H9 (cell line): ENCODE measurements at regions not wholly inside any gene's neighbourhood (a gene's known extent, or its start where the extent isn't known, plus 50 kb on each side); places are given as distances from the start of the nearest gene placed in this dataset.

ENCODE experiments used
- DNase-seq: peaks from one replicate; pipeline ENCODE4 v3.0.0-alpha.2; 2017
- H2AFZ ChIP-seq: one replicate; pipeline ENCODE4 v1.6.1; 2013; ENCODE audit warnings: mild to moderate bottlenecking, low read length, control low read depth, moderate library complexity
- H2AK5ac ChIP-seq: 2 replicates; pipeline ENCODE4 v1.6.1; 2013; ENCODE audit warnings: low read length, control low read depth, mixed read lengths; ENCODE audit not compliant: insufficient read length
- H2BK120ac ChIP-seq: one replicate; pipeline ENCODE4 v1.6.1; 2013; ENCODE audit warnings: low read depth, mild to moderate bottlenecking, low read length, control low read depth, inconsistent platforms; ENCODE audit not compliant: poor library complexity, severe bottlenecking
- H2BK12ac ChIP-seq: 2 replicates; pipeline ENCODE4 v1.6.1; 2013; ENCODE audit warnings: low read length, control low read depth, mixed read lengths, low read depth; ENCODE audit not compliant: insufficient read length
- H2BK15ac ChIP-seq: 2 replicates; pipeline ENCODE4 v1.6.1; 2013; ENCODE audit warnings: low read depth, low read length, control low read depth
- H2BK20ac ChIP-seq: one replicate; pipeline ENCODE4 v1.6.1; 2013; ENCODE audit warnings: low read depth, mild to moderate bottlenecking, low read length, control low read depth, inconsistent platforms; ENCODE audit not compliant: poor library complexity, severe bottlenecking
- H2BK5ac ChIP-seq: 2 replicates; pipeline ENCODE4 v1.6.1; 2013; ENCODE audit warnings: low read length, control low read depth, mixed read lengths; ENCODE audit not compliant: insufficient read length
- H3K14ac ChIP-seq: 2 replicates; pipeline ENCODE4 v1.6.1; 2013; ENCODE audit warnings: low read length, control low read depth; ENCODE audit not compliant: insufficient read depth
- H3K18ac ChIP-seq: 2 replicates; pipeline ENCODE4 v1.6.1; 2013; ENCODE audit warnings: low read depth, mild to moderate bottlenecking, mixed read lengths, low read length, control low read depth; ENCODE audit not compliant: insufficient read length
- H3K23ac ChIP-seq: 2 replicates; pipeline ENCODE4 v1.6.1; 2013; ENCODE audit warnings: low read length, control low read depth, mixed read lengths, low read depth; ENCODE audit not compliant: insufficient read length
- H3K23me2 ChIP-seq: 2 replicates; pipeline ENCODE4 v1.6.1; 2013; ENCODE audit warnings: low read depth, mild to moderate bottlenecking, mixed read lengths, low read length, control low read depth; ENCODE audit not compliant: insufficient read length, poor library complexity, severe bottlenecking
- H3K27ac ChIP-seq: 2 replicates; pipeline ENCODE4 v1.5.1; 2013; ENCODE audit warnings: low read length, control low read depth, mixed read lengths, low read depth; ENCODE audit not compliant: insufficient read length
- H3K27me3 ChIP-seq: 2 replicates; pipeline ENCODE4 v1.6.1; 2013; ENCODE audit warnings: low read length, control low read depth, inconsistent platforms; ENCODE audit not compliant: insufficient read depth
- H3K4ac ChIP-seq: 2 replicates; pipeline ENCODE4 v1.6.1; 2013; ENCODE audit warnings: low read depth, mild to moderate bottlenecking, control low read depth, inconsistent platforms, low read length, moderate library complexity
- H3K4me1 ChIP-seq: 2 replicates; pipeline ENCODE4 v1.6.1; 2013; ENCODE audit warnings: low read length, control low read depth, inconsistent platforms; ENCODE audit not compliant: insufficient read depth
- H3K4me2 ChIP-seq: 2 replicates; pipeline ENCODE4 v1.6.1; 2013; ENCODE audit warnings: low read length, control low read depth, mixed read lengths; ENCODE audit not compliant: insufficient read length, insufficient read depth
- H3K56ac ChIP-seq: 2 replicates; pipeline ENCODE4 v1.6.1; 2013; ENCODE audit warnings: low read depth, mild to moderate bottlenecking, mixed read lengths, low read length, control low read depth; ENCODE audit not compliant: insufficient read length
- H3K79me1 ChIP-seq: 2 replicates; pipeline ENCODE4 v1.6.1; 2013; ENCODE audit warnings: low read depth, mild to moderate bottlenecking, moderate library complexity, low read length, control low read depth, inconsistent platforms; ENCODE audit not compliant: insufficient read depth, poor library complexity, severe bottlenecking
- H3K79me2 ChIP-seq: 2 replicates; pipeline ENCODE4 v1.6.1; 2013; ENCODE audit warnings: low read length, control low read depth, inconsistent platforms; ENCODE audit not compliant: insufficient read depth
- H3K9ac ChIP-seq: 2 replicates; pipeline ENCODE4 v1.6.1; 2013; ENCODE audit warnings: low read length, control low read depth, mixed read lengths; ENCODE audit not compliant: insufficient read length; ENCODE audit errors: extremely low read depth
- H3K9me3 ChIP-seq: one replicate; pipeline ENCODE4 v1.6.1; 2013; ENCODE audit warnings: low read depth, low read length, inconsistent platforms; ENCODE audit not compliant: control insufficient read depth
- H3T11ph ChIP-seq: one replicate; pipeline ENCODE4 v1.6.1; 2013; ENCODE audit warnings: mild to moderate bottlenecking, low read length, control low read depth, inconsistent platforms
- H4K20me1 ChIP-seq: one replicate; pipeline ENCODE4 v1.6.1; 2013; ENCODE audit not compliant: control insufficient read depth, insufficient read length, insufficient read depth
- H4K5ac ChIP-seq: 2 replicates; pipeline ENCODE4 v1.6.1; 2013; ENCODE audit warnings: low read depth, mild to moderate bottlenecking, mixed read lengths, low read length, control low read depth; ENCODE audit not compliant: insufficient read length
- H4K8ac ChIP-seq: replicated peaks from 2 replicates; pipeline ENCODE4 v1.6.1; 2013; ENCODE audit warnings: low read length, control low read depth, mixed read lengths, low read depth; ENCODE audit not compliant: insufficient read length
- H4K91ac ChIP-seq: 2 replicates; pipeline ENCODE4 v1.6.1; 2013; ENCODE audit warnings: low read depth, mild to moderate bottlenecking, moderate library complexity, mixed read lengths, low read length, control low read depth; ENCODE audit not compliant: insufficient read length
- H3K27ac Mint-ChIP-seq, 3 experiments: 2 replicates in 2 of 3; 3 replicates in 1 of 3; pipeline ENCODE4 v1.8.0; 2020 to 2021; ENCODE audit warnings: mixed read lengths in 3 of 3, mild to moderate bottlenecking in 1 of 3, moderate library complexity in 1 of 3
- H3K27me3 Mint-ChIP-seq: 2 replicates; pipeline ENCODE4 v1.8.0; 2021; ENCODE audit warnings: low read depth, mild to moderate bottlenecking, moderate library complexity, mixed read lengths
- H3K36me3 Mint-ChIP-seq, 3 experiments: 2 replicates in 2 of 3; 3 replicates in 1 of 3; pipeline ENCODE4 v1.8.0; 2020 to 2021; ENCODE audit warnings: low read depth in 3 of 3, mixed read lengths in 3 of 3; ENCODE audit not compliant: insufficient read depth in 1 of 3
- H3K4me1 Mint-ChIP-seq, 2 experiments: 2 replicates each; pipeline ENCODE4 v1.8.0; 2020; ENCODE audit warnings: mixed read lengths in 2 of 2
- H3K4me3 Mint-ChIP-seq, 2 experiments: 2 replicates in 1 of 2; 3 replicates in 1 of 2; pipeline ENCODE4 v1.8.0; 2020 to 2021; ENCODE audit warnings: mild to moderate bottlenecking in 2 of 2, mixed read lengths in 2 of 2, moderate library complexity in 1 of 2
- H3K9me3 Mint-ChIP-seq, 2 experiments: 2 replicates in 1 of 2; 3 replicates in 1 of 2; pipeline ENCODE4 v1.8.0; 2020; ENCODE audit warnings: mild to moderate bottlenecking in 2 of 2, mixed read lengths in 2 of 2, moderate library complexity in 1 of 2
- WGBS: extraction: QIAGEN DNeasy Blood & Tissue Kit; methylation state at CpG from one replicate; pipeline ENCODE4 v1.1.7; 2013; ENCODE audit warnings: missing lambda C conversion rate, low lambda C conversion rate, mixed read lengths; ENCODE audit not compliant: insufficient read length; ENCODE audit errors: extremely low coverage; 5-methylcytosine and 5-hydroxymethylcytosine counted together
- TF ChIP-seq, protein P1 (sequence below): fragments of 200-600 bp; sonication (generic); conservative IDR thresholded peaks from 3 replicates; pipeline ENCODE4 v1.8.0; 2021; ENCODE audit warnings: antibody characterized with exemption, mild to moderate bottlenecking

DNA sequence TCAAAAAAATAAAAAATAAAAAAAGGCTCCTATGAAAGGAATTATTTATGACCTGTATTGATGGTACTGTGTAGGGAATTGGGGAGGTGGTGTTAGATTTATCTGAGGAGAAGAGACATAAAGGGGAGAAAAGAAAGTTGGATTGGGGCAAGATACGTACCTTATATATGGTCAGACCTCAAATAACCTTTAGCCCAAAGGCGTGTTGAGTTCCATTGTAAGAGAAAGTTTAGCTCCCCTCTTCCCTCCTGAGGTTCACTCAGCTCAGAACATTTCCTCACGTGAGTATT is 296.9 kb downstream of the ADGB start:
- WGBS = no CpG with 5 or more reads among the region's 3 CpGs

More for the DNA sequence above, 296.9 kb downstream of the ADGB start:
- no peaks in the 10 kb centered on the region for H3K36me3 Mint-ChIP-seq
- no peak overlapping the region for H4K5ac ChIP-seq
- no peak overlapping the region for H2AFZ ChIP-seq
- no peak overlapping the region for H3K4me2 ChIP-seq
- H3K27ac ChIP-seq = no peak overlapping the region
- H3K23ac ChIP-seq = no peak overlapping the region
- H3K4ac ChIP-seq = no peak overlapping the region
- H3K23me2 ChIP-seq = no peaks in the 10 kb centered on the region
- no peaks in the 10 kb centered on the region for H3K79me1 ChIP-seq
- H3K27me3 ChIP-seq = no peaks in the 10 kb centered on the region
- no peak overlapping the region for H2BK15ac ChIP-seq
- no peak overlapping the region for H4K91ac ChIP-seq
- no peak overlapping the region for H2AK5ac ChIP-seq
- peaks cover 0 to 4% of the 10 kb centered on the region in 2 experiments; a peak in 1 of 4 replicates for H3K4me1 Mint-ChIP-seq
- no peaks in the 10 kb centered on the region for H4K20me1 ChIP-seq
- H2BK5ac ChIP-seq = no peak overlapping the region
- H3T11ph ChIP-seq = no peak overlapping the region
- DNase-seq = no peak
- H3K18ac ChIP-seq = no peak overlapping the region
- no peak overlapping the region for H3K9ac ChIP-seq
- H4K8ac ChIP-seq = no peak overlapping the region
- H3K27ac Mint-ChIP-seq = no peak overlapping the region
- H3K56ac ChIP-seq = no peak overlapping the region
- H2BK12ac ChIP-seq = no peak overlapping the region
- no peak overlapping the region for H2BK120ac ChIP-seq
- no peaks in the 10 kb centered on the region for H3K9me3 ChIP-seq
- H3K79me2 ChIP-seq = no peaks in the 10 kb centered on the region
- TF ChIP-seq, protein P1, sequence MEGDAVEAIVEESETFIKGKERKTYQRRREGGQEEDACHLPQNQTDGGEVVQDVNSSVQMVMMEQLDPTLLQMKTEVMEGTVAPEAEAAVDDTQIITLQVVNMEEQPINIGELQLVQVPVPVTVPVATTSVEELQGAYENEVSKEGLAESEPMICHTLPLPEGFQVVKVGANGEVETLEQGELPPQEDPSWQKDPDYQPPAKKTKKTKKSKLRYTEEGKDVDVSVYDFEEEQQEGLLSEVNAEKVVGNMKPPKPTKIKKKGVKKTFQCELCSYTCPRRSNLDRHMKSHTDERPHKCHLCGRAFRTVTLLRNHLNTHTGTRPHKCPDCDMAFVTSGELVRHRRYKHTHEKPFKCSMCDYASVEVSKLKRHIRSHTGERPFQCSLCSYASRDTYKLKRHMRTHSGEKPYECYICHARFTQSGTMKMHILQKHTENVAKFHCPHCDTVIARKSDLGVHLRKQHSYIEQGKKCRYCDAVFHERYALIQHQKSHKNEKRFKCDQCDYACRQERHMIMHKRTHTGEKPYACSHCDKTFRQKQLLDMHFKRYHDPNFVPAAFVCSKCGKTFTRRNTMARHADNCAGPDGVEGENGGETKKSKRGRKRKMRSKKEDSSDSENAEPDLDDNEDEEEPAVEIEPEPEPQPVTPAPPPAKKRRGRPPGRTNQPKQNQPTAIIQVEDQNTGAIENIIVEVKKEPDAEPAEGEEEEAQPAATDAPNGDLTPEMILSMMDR = no peak
- no peaks in the 10 kb centered on the region for H3K4me1 ChIP-seq
- H3K4me3 Mint-ChIP-seq = no peak overlapping the region
- H3K14ac ChIP-seq = no peak overlapping the region
- no peaks in the 10 kb centered on the region for H3K9me3 Mint-ChIP-seq
- no peaks in the 10 kb centered on the region; the same call in 1 of the 2 replicates for H3K27me3 Mint-ChIP-seq
- no peak overlapping the region for H2BK20ac ChIP-seq
